ENCODE measurements at regions not wholly inside any gene's neighbourhood (a gene's known extent, or its start where the extent isn't known, plus 50 kb on each side); places are given as distances from the start of the nearest gene placed in this dataset.

DNA sequence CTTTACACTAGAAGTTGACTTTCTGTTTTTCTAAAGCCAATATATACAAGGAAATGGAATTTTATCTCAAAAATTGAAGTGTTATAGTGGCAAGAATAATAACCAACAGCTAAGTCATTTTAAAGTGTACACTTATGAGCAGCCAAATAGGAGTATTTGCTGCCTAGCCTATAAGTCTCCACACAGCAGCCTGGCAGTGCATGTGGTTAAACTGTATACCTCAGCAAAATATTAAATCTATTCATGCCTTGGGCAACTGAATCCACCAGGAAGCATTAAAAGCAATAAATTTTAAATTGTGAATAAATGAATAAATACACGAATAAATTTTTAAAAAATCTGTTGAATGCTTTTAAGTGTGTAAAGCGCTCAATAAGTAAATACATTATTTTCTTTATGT, 432.4 kb upstream of the RORB start:
- Histone ChIP-seq H3K27ac (no peak overlapping the region), H3K4me1 (no peaks in the 10 kb centered on the region), H3K4me3 (no peak overlapping the region), H3K27me3 (no peaks in the 10 kb centered on the region), H3K36me3 (no peaks in the 10 kb centered on the region), H3K9me3 (no peaks in the 10 kb centered on the region)
- TF ChIP-seq, protein P1, sequence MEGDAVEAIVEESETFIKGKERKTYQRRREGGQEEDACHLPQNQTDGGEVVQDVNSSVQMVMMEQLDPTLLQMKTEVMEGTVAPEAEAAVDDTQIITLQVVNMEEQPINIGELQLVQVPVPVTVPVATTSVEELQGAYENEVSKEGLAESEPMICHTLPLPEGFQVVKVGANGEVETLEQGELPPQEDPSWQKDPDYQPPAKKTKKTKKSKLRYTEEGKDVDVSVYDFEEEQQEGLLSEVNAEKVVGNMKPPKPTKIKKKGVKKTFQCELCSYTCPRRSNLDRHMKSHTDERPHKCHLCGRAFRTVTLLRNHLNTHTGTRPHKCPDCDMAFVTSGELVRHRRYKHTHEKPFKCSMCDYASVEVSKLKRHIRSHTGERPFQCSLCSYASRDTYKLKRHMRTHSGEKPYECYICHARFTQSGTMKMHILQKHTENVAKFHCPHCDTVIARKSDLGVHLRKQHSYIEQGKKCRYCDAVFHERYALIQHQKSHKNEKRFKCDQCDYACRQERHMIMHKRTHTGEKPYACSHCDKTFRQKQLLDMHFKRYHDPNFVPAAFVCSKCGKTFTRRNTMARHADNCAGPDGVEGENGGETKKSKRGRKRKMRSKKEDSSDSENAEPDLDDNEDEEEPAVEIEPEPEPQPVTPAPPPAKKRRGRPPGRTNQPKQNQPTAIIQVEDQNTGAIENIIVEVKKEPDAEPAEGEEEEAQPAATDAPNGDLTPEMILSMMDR (IDR thresholded peaks at IDR 0.05 in 4 of 5, conservative IDR thresholded peaks at IDR 0.05 in 1 of 5) = no peak
- TF ChIP-seq POLR2A (IDR thresholded peaks at IDR 0.05) = no peak
- ATAC-seq (no peak), DNase-seq (no peak)
- in situ Hi-C loops (cut with MboI; ENCODE audit: low sequenced_read_pairs in 4 of 4) = no loop called here
- intact Hi-C loops (cut with DNase I; ENCODE audit: low total_unique reads) = no loop called here

DNA sequence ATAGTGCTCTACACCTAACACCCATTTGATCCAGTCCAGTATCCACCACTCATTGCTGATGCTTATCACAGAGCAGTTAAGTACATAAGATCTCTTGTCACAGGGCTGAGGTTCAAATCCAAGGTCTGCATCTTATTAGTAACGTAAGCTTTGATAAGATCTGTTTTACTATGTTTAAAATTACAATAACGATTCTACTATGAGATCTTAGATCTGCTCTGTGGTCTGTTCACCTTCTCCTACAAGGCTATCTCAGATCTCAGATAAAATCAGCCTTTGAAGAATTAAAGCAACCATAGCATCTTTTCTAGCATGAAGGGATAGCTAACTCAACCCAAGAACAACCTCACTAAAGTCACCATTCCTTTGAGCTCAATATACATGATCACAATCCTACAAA, 431.0 kb upstream of the RORB start:
- in situ Hi-C loops (cut with MboI; ENCODE audit: low sequenced_read_pairs in 4 of 4) (no loop called here), intact Hi-C loops (cut with DNase I; ENCODE audit: low total_unique reads) (no loop called here)
- TF ChIP-seq, protein P1 (IDR thresholded peaks at IDR 0.05 in 4 of 5, conservative IDR thresholded peaks at IDR 0.05 in 1 of 5) = no peak
- no peak for TF ChIP-seq POLR2A (IDR thresholded peaks at IDR 0.05)
- Histone ChIP-seq H3K27ac (no peak overlapping the region), H3K9me3 (no peaks in the 10 kb centered on the region), H3K27me3 (no peaks in the 10 kb centered on the region), H3K4me1 (no peaks in the 10 kb centered on the region), H3K4me3 (no peak overlapping the region), H3K36me3 (no peaks in the 10 kb centered on the region)
- DNase-seq (no peak), ATAC-seq (no peak)

GRCh38 chr9:74066605-74067004, 430.5 kb upstream of the RORB start:
- TF ChIP-seq, protein P1 (IDR thresholded peaks at IDR 0.05 in 4 of 5, conservative IDR thresholded peaks at IDR 0.05 in 1 of 5) = no peak
- TF ChIP-seq POLR2A (IDR thresholded peaks at IDR 0.05) = no peak
- H3K27ac ChIP-seq = no peak overlapping the region
- intact Hi-C loops (cut with DNase I; ENCODE audit: low total_unique reads) (no loop called here), in situ Hi-C loops (cut with MboI; ENCODE audit: low sequenced_read_pairs in 4 of 4) (no loop called here)
- DNase-seq = no peak
- H3K9me3 ChIP-seq = no peaks in the 10 kb centered on the region
- no peaks in the 10 kb centered on the region for H3K27me3 ChIP-seq
- no peak overlapping the region for H3K4me3 ChIP-seq
- H3K36me3 ChIP-seq = no peaks in the 10 kb centered on the region
- no peak for ATAC-seq
- H3K4me1 ChIP-seq = no peaks in the 10 kb centered on the region

DNA sequence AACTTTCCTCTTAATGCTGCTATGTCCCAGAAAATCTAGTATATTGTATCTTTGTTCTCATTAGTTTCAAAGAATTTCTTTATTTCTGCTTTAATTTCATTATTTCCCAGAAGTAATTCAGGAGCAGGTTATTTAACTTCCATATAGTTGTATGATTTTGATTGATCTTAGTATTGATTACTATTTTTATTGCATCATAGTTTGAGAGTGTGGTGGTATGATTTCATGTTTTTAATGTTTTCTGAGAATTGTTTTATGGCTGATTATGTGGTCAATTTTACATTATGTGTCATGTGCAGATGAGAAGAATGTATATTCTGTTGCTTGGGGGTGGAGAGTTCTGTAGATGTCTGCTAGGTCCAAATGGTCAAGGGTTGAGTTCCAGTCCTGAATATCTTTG, 425.6 kb upstream of the RORB start:
- Histone ChIP-seq H3K4me3 (no peak overlapping the region), H3K4me1 (no peaks in the 10 kb centered on the region), H3K9me3 (no peaks in the 10 kb centered on the region), H3K27ac (no peak overlapping the region), H3K36me3 (no peaks in the 10 kb centered on the region), H3K27me3 (no peaks in the 10 kb centered on the region)
- no peak for TF ChIP-seq POLR2A (IDR thresholded peaks at IDR 0.05)
- TF ChIP-seq, protein P1 (IDR thresholded peaks at IDR 0.05 in 4 of 5, conservative IDR thresholded peaks at IDR 0.05 in 1 of 5) = no peak
- ATAC-seq (no peak), DNase-seq (no peak)
- in situ Hi-C loops (cut with MboI; ENCODE audit: low sequenced_read_pairs in 4 of 4) (no loop called here), intact Hi-C loops (cut with DNase I; ENCODE audit: low total_unique reads) (no loop called here)

- in situ Hi-C loops (cut with MboI; ENCODE audit: low sequenced_read_pairs in 4 of 4) (no loop called here), intact Hi-C loops (cut with DNase I; ENCODE audit: low total_unique reads) (no loop called here)
- Histone ChIP-seq H3K27me3 (no peaks in the 10 kb centered on the region), H3K27ac (no peak overlapping the region), H3K4me3 (no peak overlapping the region), H3K36me3 (no peaks in the 10 kb centered on the region), H3K9me3 (no peaks in the 10 kb centered on the region), H3K4me1 (no peaks in the 10 kb centered on the region)
- ATAC-seq (no peak), DNase-seq (no peak)
- no peak for TF ChIP-seq POLR2A (IDR thresholded peaks at IDR 0.05)
- TF ChIP-seq, protein P1 (IDR thresholded peaks at IDR 0.05 in 4 of 5, conservative IDR thresholded peaks at IDR 0.05 in 1 of 5) = no peak
These were observed 423.2 kb upstream of the RORB start for GRCh38 chr9:74073897-74074296.

All from gastrocnemius medialis (tissue), 4 donors.